NCI-H2029 (cell line): ENCODE measurements at regions not wholly inside any gene's neighbourhood (a gene's known extent, or its start where the extent isn't known, plus 50 kb on each side); places are given as distances from the start of the nearest gene placed in this dataset.
A peak's percentile ranks its signal among the peaks of the same experiment; 100 is the strongest.
"Not testable (repeated sequence)": the region's sequence is repeated elsewhere in the genome, so short reads cannot be mapped to it uniquely, and the experiment has no call there.

Experiments used
- DNase-seq: peaks from one replicate; lab custom pipeline; 2025; lab: John Stamatoyannopoulos, UW

- DNase-seq = no peak
These were observed 184.3 kb downstream of the IGLL1 start for GRCh38 chr22:23395530-23396361.

GRCh38 chr22:23394525-23395326 lies 185.4 kb downstream of the IGLL1 start:
- DNase-seq = no peak

- DNase-seq = no peak
These were observed 186.3 kb downstream of the IGLL1 start for GRCh38 chr22:23393721-23394320.

- not testable (repeated sequence) for DNase-seq
These were observed 186.9 kb downstream of the IGLL1 start for GRCh38 chr22:23393199-23393598.

- no peak for DNase-seq
These were observed 187.5 kb downstream of the IGLL1 start for GRCh38 chr22:23392420-23393121.

GRCh38 chr22:23391022-23391421 lies 189.1 kb downstream of the IGLL1 start:
- DNase-seq = no peak

GRCh38 chr22:23389271-23390071 lies 190.6 kb downstream of the IGLL1 start:
- no peak for DNase-seq

GRCh38 chr22:23388517-23388890 lies 191.6 kb downstream of the IGLL1 start:
- no peak for DNase-seq

GRCh38 chr22:23387827-23388516 lies 192.1 kb downstream of the IGLL1 start:
- DNase-seq = no peak

- DNase-seq = no peak
These were observed 193.1 kb downstream of the IGLL1 start for GRCh38 chr22:23386822-23387580.

- DNase-seq = peak; percentile 59
These were observed 194.1 kb downstream of the IGLL1 start for GRCh38 chr22:23385678-23386631.

- no peak for DNase-seq
These were observed 195.0 kb downstream of the IGLL1 start for GRCh38 chr22:23384923-23385677.

GRCh38 chr22:23384431-23384830 lies 195.7 kb downstream of the IGLL1 start:
- DNase-seq = no peak

GRCh38 chr22:23383491-23384361 lies 196.4 kb downstream of the IGLL1 start:
- no peak for DNase-seq

GRCh38 chr22:23382428-23383218 lies 197.5 kb downstream of the IGLL1 start:
- DNase-seq = no peak
